CD14-positive monocyte (primary cell): ENCODE measurements at regions not wholly inside any gene's neighbourhood (a gene's known extent, or its start where the extent isn't known, plus 50 kb on each side); places are given as distances from the start of the nearest gene placed in this dataset.

Experiments
- DNase-seq, 3 donors: peaks; one replicate each; pipeline ENCODE4 v3.0.0-alpha.2; 2011 to 2022
- H2AFZ ChIP-seq: 2 replicates; pipeline ENCODE4 v1.6.0; 2012; ENCODE audit warnings: mild to moderate bottlenecking, low read depth, low read length, inconsistent platforms; ENCODE audit not compliant: insufficient read depth, poor library complexity, severe bottlenecking
- H3K27ac ChIP-seq, 2 donors: 1 replicate in 1 of 2; 2 replicates in 1 of 2; pipeline ENCODE4 v1.5.1; 2012 to 2013; ENCODE audit warnings: low read length in 2 of 2, control low read depth in 1 of 2, inconsistent platforms in 1 of 2, low read depth in 1 of 2, mild to moderate bottlenecking in 1 of 2
- H3K27me3 ChIP-seq, 2 donors: one replicate each; pipeline versions ENCODE4 v1.6.0 to v1.6.1; 2011 to 2013; ENCODE audit warnings: low read length in 2 of 2; ENCODE audit not compliant: control insufficient read depth in 2 of 2, insufficient read depth in 2 of 2
- H3K36me3 ChIP-seq, 2 donors: replicated peaks in 1 of 2; 1 replicate in 1 of 2; 2 replicates in 1 of 2; pipeline versions ENCODE4 v1.5.1 to v1.6.1; 2012 to 2013; ENCODE audit warnings: low read length in 2 of 2, control low read depth in 1 of 2, inconsistent platforms in 1 of 2, mild to moderate bottlenecking in 1 of 2; ENCODE audit not compliant: insufficient read depth in 2 of 2, control insufficient read depth in 1 of 2
- H3K4me1 ChIP-seq, 2 donors: 1 replicate in 1 of 2; 2 replicates in 1 of 2; pipeline versions ENCODE4 v1.5.1 to v1.6.1; 2012 to 2013; ENCODE audit warnings: low read length in 2 of 2, control low read depth in 1 of 2, inconsistent platforms in 1 of 2, mild to moderate bottlenecking in 1 of 2, moderate library complexity in 1 of 2; ENCODE audit not compliant: insufficient read depth in 2 of 2, control insufficient read depth in 1 of 2
- H3K4me2 ChIP-seq: replicated peaks from 2 replicates; pipeline ENCODE3; 2012; ENCODE audit warnings: low read length, moderate library complexity, mild to moderate bottlenecking; ENCODE audit not compliant: poor library complexity, severe bottlenecking; ENCODE audit errors: extremely low read depth
- H3K4me3 ChIP-seq, 3 experiments: fragments of 200-600 bp in 1 of 3; sonication (generic) in 1 of 3; replicated peaks in 1 of 3; 1 replicate in 2 of 3; 2 replicates in 1 of 3; pipeline ENCODE4 v1.5.1; 2011 to 2013; ENCODE audit warnings: low read length in 3 of 3, mild to moderate bottlenecking in 3 of 3, control low read depth in 2 of 3, low read depth in 2 of 3, inconsistent platforms in 1 of 3, moderate library complexity in 1 of 3
- H3K79me2 ChIP-seq: 2 replicates; pipeline ENCODE4 v1.6.0; 2012; ENCODE audit warnings: mild to moderate bottlenecking, control low read depth, inconsistent platforms, low read length, moderate library complexity; ENCODE audit not compliant: insufficient read depth
- H3K9ac ChIP-seq: 2 replicates; pipeline ENCODE4 v1.6.0; 2017; ENCODE audit warnings: low read length, mild to moderate bottlenecking; ENCODE audit not compliant: insufficient read depth, poor library complexity, severe bottlenecking
- H3K9me3 ChIP-seq, 2 donors: replicated peaks in 1 of 2; 1 replicate in 1 of 2; 2 replicates in 1 of 2; pipeline versions ENCODE4 v1.5.1 to v1.6.1; 2012 to 2013; ENCODE audit warnings: low read length in 2 of 2, control low read depth in 1 of 2; ENCODE audit not compliant: control insufficient read depth in 1 of 2, insufficient read depth in 1 of 2
- H4K20me1 ChIP-seq: 2 replicates; pipeline ENCODE4 v1.6.0; 2012; ENCODE audit warnings: mild to moderate bottlenecking, low read length, control low read depth, moderate library complexity; ENCODE audit not compliant: insufficient read depth
- H3K27ac Mint-ChIP-seq, 7 donors: one replicate each; pipeline ENCODE4 v1.8.0; 2020; ENCODE audit warnings: mild to moderate bottlenecking in 7 of 7, mixed read lengths in 7 of 7, moderate library complexity in 6 of 7, inconsistent platforms in 2 of 7
- H3K27me3 Mint-ChIP-seq, 3 donors: one replicate each; pipeline ENCODE4 v1.8.0; 2021 to 2022; ENCODE audit warnings: low read depth in 3 of 3, mild to moderate bottlenecking in 3 of 3, mixed read lengths in 3 of 3, moderate library complexity in 3 of 3, inconsistent platforms in 1 of 3
- H3K36me3 Mint-ChIP-seq, 2 donors: one replicate each; pipeline ENCODE4 v1.8.0; 2020; ENCODE audit warnings: mixed read lengths in 2 of 2, inconsistent platforms in 1 of 2, mild to moderate bottlenecking in 1 of 2
- H3K4me1 Mint-ChIP-seq: one replicate; pipeline ENCODE4 v1.8.0; 2020; ENCODE audit warnings: mild to moderate bottlenecking, mixed read lengths
- H3K4me3 Mint-ChIP-seq, 2 donors: one replicate each; pipeline ENCODE4 v1.8.0; 2020; ENCODE audit warnings: mild to moderate bottlenecking in 2 of 2, mixed read lengths in 2 of 2, moderate library complexity in 1 of 2
- H3K9me3 Mint-ChIP-seq, 7 donors: one replicate each; pipeline ENCODE4 v1.8.0; 2020 to 2022; ENCODE audit warnings: mixed read lengths in 7 of 7, mild to moderate bottlenecking in 6 of 7, moderate library complexity in 6 of 7, inconsistent platforms in 2 of 7
- WGBS: methylation state at CpG from one replicate; pipeline ENCODE4 v1.1.5; 2013; ENCODE audit warnings: missing lambda C conversion rate; ENCODE audit not compliant: insufficient coverage; 5-methylcytosine and 5-hydroxymethylcytosine counted together
- intact Hi-C, 2 donors: fragments of 100-400 bp; cut with micrococcal nuclease; formaldehyde crosslinking; loops; one replicate each; pipeline versions ENCODE4 v1.15.0 to v1.15.1; 2023
- TF ChIP-seq, protein P1 (sequence below): fragments of 200-600 bp; IDR thresholded peaks from one replicate; pipeline ENCODE4 v1.8.0; 2022; ENCODE audit warnings: antibody characterized with exemption, mild to moderate bottlenecking

GRCh38 chr2:52498077-52498750 lies 1269.4 kb upstream of the CHAC2 start:
- H3K27me3 ChIP-seq: no peaks in the 10 kb centered on the region
- no peak overlapping the region for H3K27ac Mint-ChIP-seq
- H3K79me2 ChIP-seq: no peaks in the 10 kb centered on the region
- no CpG with 5 or more reads among the region's 3 CpGs for WGBS
- intact Hi-C loops: no loop called here
- no peaks in the 10 kb centered on the region for H3K36me3 Mint-ChIP-seq
- no peak overlapping the region for H3K27ac ChIP-seq
- H3K36me3 ChIP-seq: no peaks in the 10 kb centered on the region
- H4K20me1 ChIP-seq: no peaks in the 10 kb centered on the region
- no peak overlapping the region for H2AFZ ChIP-seq
- H3K4me1 Mint-ChIP-seq: no peaks in the 10 kb centered on the region
- no peak overlapping the region for H3K4me3 Mint-ChIP-seq
- no peaks in the 10 kb centered on the region for H3K27me3 Mint-ChIP-seq
- no peaks in the 10 kb centered on the region for H3K4me1 ChIP-seq
- H3K9me3 Mint-ChIP-seq: peaks cover 0 to 14% (median 6%) of the 10 kb centered on the region in 7 donors
- H3K4me3 ChIP-seq: no peak overlapping the region
- H3K9me3 ChIP-seq: peaks cover 14 to 24% of the 10 kb centered on the region in 2 donors
- DNase-seq: no peak
- TF ChIP-seq, protein P1, sequence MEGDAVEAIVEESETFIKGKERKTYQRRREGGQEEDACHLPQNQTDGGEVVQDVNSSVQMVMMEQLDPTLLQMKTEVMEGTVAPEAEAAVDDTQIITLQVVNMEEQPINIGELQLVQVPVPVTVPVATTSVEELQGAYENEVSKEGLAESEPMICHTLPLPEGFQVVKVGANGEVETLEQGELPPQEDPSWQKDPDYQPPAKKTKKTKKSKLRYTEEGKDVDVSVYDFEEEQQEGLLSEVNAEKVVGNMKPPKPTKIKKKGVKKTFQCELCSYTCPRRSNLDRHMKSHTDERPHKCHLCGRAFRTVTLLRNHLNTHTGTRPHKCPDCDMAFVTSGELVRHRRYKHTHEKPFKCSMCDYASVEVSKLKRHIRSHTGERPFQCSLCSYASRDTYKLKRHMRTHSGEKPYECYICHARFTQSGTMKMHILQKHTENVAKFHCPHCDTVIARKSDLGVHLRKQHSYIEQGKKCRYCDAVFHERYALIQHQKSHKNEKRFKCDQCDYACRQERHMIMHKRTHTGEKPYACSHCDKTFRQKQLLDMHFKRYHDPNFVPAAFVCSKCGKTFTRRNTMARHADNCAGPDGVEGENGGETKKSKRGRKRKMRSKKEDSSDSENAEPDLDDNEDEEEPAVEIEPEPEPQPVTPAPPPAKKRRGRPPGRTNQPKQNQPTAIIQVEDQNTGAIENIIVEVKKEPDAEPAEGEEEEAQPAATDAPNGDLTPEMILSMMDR: no peak
- no peak overlapping the region for H3K4me2 ChIP-seq
- H3K9ac ChIP-seq: no peak overlapping the region

GRCh38 chr2:52495816-52496215 lies 1271.8 kb upstream of the CHAC2 start:
- no peak overlapping the region for H3K4me2 ChIP-seq
- no peak for DNase-seq
- H3K4me1 ChIP-seq: no peaks in the 10 kb centered on the region
- H3K9me3 ChIP-seq: peaks cover 19 to 24% of the 10 kb centered on the region in 2 donors
- no peak overlapping the region for H2AFZ ChIP-seq
- H3K4me3 ChIP-seq: no peak overlapping the region
- H3K27me3 ChIP-seq: no peaks in the 10 kb centered on the region
- intact Hi-C loops: no loop called here
- no peak overlapping the region for H3K9ac ChIP-seq
- H3K36me3 Mint-ChIP-seq: no peaks in the 10 kb centered on the region
- no peak overlapping the region for H3K27ac ChIP-seq
- no peaks in the 10 kb centered on the region for H3K27me3 Mint-ChIP-seq
- H3K4me3 Mint-ChIP-seq: no peak overlapping the region
- no peaks in the 10 kb centered on the region for H3K36me3 ChIP-seq
- H4K20me1 ChIP-seq: no peaks in the 10 kb centered on the region
- no peaks in the 10 kb centered on the region for H3K79me2 ChIP-seq
- no peaks in the 10 kb centered on the region for H3K4me1 Mint-ChIP-seq
- peaks cover 0 to 18% (median 9%) of the 10 kb centered on the region in 7 donors for H3K9me3 Mint-ChIP-seq
- H3K27ac Mint-ChIP-seq: no peak overlapping the region
- TF ChIP-seq, protein P1: no peak
